PC-9 (cell line): ENCODE measurements at regions not wholly inside any gene's neighbourhood (a gene's known extent, or its start where the extent isn't known, plus 50 kb on each side); places are given as distances from the start of the nearest gene placed in this dataset.

Experiments used
- CTCF ChIP-seq: fragments of 200-600 bp; sonication (generic); conservative IDR thresholded peaks from 2 replicates; pipeline ENCODE4 v1.6.1; 2017; ENCODE audit warnings: mixed run types, antibody characterized with exemption, mild to moderate bottlenecking, moderate library complexity
- EZH2 ChIP-seq: fragments of 200-600 bp; sonication (generic); IDR thresholded peaks from 2 replicates; pipeline ENCODE4 v1.8.0; 2017; ENCODE audit warnings: antibody characterized with exemption, low read depth

- TF ChIP-seq CTCF, result no peak
- no peak for TF ChIP-seq EZH2
These were observed 200.6 kb downstream of the CHIC2 start for GRCh38 chr4:53863736-53864365.
